ENCODE measurements at regions not wholly inside any gene's neighbourhood (a gene's known extent, or its start where the extent isn't known, plus 50 kb on each side); places are given as distances from the start of the nearest gene placed in this dataset.
"Not testable (repeated sequence)": the region's sequence is repeated elsewhere in the genome, so short reads cannot be mapped to it uniquely, and the experiment has no call there.

DNA sequence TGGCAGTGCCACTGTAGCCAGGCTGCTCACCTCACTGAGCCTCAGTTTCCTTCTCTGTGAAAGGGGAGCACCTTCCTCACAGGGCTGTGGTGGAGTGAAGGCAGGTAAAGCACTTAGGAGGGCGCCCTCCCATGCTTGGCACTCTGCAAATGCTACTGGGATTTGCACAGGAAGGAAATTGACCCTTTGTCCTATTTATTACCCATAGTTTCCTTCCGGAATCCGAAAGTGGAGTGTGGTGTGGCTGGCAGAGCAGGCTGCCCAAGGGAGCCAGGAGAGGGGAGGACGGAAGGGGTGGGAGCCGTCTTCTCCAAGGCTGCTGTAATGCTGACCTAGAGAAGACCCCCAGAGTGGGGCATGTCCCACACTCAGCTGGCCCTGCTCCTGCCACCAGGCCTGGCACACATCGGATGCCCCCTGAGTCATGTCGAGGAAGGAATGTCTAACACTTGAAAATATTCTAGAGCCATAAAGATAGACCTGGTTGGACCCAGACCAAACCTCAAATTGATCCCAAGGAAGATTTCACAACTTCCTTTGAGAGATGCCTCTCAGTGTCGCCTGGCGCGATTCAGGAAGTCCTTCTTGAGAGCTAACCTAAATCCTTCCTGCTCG, 107.3 kb downstream of the TNFRSF13B start:
- DNase-seq; H3K36me3 ChIP-seq; H3K4me3 ChIP-seq; H3K4me1 ChIP-seq; H3K27me3 ChIP-seq; H3K27ac ChIP-seq; intact Hi-C loops (cut with DNase I); H3K9me3 ChIP-seq: not testable (repeated sequence)
- WGBS, 4 donors = 44 to 67% (median 60%) methylated on average over 1 to 5 of the region's 11 CpGs; no CpG with 5 or more reads in 1 of the 4 donors
- ATAC-seq = peak in 1 of 4 donors; percentile 25

DNA sequence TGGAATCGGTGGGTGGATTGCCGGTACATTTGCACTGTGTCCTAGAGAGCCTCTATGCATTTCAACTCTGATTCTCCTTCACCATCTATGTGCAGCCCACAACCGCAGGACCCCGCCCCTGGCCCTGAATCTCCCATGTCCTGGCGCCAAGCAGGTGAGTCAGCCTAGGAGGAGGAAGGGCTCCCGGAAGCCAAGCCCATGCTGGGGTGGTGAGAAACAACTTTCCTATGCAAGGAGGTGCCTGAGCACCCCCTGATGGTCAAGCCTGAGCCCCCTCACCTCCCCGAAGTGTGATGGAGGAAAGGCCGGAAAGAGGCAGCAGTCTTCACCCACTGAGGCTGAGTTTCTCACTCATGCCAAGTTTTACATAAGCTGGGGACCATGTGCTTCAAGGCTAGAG, 110.8 kb downstream of the TNFRSF13B start:
- H3K36me3 ChIP-seq; ATAC-seq; H3K9me3 ChIP-seq; H3K4me3 ChIP-seq; H3K27me3 ChIP-seq; DNase-seq; H3K4me1 ChIP-seq; intact Hi-C loops (cut with DNase I); H3K27ac ChIP-seq: not testable (repeated sequence)
- 73 to 85% (median 84%) methylated on average over 6 to 8 of the region's 8 CpGs for WGBS, 4 donors

DNA sequence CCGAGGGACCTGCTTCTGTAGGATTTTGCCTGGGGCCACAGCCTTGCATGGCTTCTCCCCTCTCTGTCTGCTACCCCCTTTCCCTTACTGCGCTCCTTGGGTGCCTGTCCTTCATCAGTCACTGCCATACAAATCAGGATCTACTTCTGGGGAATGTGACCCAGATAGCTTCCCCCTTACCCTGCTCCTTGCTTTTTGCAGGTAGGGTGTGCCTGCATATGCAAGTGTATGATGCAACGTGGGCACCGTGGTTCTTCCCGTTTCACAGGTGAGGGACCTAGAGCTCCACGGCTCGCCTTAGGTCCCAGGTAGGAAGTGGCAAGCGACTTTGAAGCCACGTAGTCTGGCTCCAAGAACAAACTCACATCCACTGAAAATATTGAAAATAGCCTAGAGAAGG, 111.5 kb downstream of the TNFRSF13B start:
- ATAC-seq; H3K4me3 ChIP-seq; H3K27ac ChIP-seq; H3K27me3 ChIP-seq; intact Hi-C loops (cut with DNase I); H3K9me3 ChIP-seq; H3K36me3 ChIP-seq; DNase-seq; H3K4me1 ChIP-seq: not testable (repeated sequence)
- 89 to 95% (median 92%) methylated on average over 9 of the region's 9 CpGs for WGBS, 4 donors

DNA sequence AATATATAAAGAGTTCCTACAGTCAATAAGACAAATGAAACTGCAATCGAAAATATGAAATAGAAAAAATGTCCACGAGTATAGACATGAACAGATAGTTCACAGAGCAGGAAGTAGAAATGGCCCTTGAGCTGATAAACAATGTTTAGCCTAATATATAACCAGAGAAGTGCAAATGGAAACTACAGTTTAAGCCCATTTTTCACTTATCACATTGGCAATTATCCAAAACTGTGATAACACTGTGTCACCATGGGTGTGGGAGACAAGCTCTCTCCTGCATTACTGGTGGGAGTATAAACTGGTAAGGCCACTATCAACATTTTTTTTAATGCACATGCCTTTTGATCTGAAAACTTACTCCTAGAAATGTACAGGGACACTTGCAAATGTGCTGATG, 112.4 kb downstream of the TNFRSF13B start:
- H3K4me3 ChIP-seq; DNase-seq; intact Hi-C loops (cut with DNase I); H3K9me3 ChIP-seq; H3K27ac ChIP-seq; H3K4me1 ChIP-seq; H3K36me3 ChIP-seq; ATAC-seq; H3K27me3 ChIP-seq: not testable (repeated sequence)
- 70 to 73% (median 72%) methylated on average over 2 of the region's 2 CpGs for WGBS, 4 donors

DNA sequence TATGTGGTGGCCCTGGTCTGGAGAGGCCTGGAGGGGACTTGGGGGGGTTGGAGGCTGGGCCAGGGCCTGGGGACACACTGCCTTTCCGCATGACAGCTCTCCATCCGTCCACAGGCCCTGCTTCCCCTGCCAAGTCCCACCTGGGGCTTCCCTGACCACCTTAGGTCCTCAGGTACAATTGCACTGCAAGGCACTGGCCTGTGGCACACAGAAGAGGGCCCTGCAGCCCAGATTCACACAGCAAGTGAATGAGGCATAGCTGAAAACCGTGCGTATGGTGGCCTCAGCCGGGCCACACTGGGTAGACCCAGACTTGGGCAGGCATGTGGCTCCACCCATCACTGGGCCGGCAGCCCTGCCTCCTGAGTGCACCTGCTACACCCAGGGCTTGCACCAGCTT, 114.2 kb downstream of the TNFRSF13B start:
- H3K9me3 ChIP-seq; H3K36me3 ChIP-seq; intact Hi-C loops (cut with DNase I); H3K4me3 ChIP-seq; ATAC-seq; H3K27ac ChIP-seq; H3K27me3 ChIP-seq; H3K4me1 ChIP-seq; DNase-seq: not testable (repeated sequence)
- 83 to 92% (median 89%) methylated on average over 3 to 6 of the region's 6 CpGs for WGBS, 4 donors

DNA sequence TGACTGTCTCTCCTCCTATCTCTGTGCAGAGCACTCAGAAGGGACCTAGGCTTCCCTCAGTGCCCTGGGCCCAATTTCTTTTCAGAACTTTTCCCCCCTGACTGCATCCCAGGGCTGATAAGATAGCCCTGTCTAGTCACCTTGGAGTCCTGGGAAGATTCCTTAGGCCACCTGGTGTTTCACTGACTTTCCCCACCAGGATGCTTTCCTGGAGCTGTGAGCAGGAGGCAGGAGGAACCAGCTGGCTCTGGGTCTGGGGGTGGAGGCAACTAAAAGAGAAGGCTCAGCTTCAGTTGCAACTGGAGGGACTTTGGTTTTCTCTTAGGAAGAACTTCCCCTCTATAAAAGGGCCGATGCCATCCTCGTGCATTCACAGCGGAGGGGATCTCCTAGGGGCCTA, 115.1 kb downstream of the TNFRSF13B start:
- H3K36me3 ChIP-seq; H3K4me1 ChIP-seq; H3K9me3 ChIP-seq; H3K4me3 ChIP-seq; DNase-seq; H3K27me3 ChIP-seq; intact Hi-C loops (cut with DNase I); ATAC-seq; H3K27ac ChIP-seq: not testable (repeated sequence)
- 84 to 90% (median 85%) methylated on average over 3 of the region's 3 CpGs for WGBS, 4 donors

DNA sequence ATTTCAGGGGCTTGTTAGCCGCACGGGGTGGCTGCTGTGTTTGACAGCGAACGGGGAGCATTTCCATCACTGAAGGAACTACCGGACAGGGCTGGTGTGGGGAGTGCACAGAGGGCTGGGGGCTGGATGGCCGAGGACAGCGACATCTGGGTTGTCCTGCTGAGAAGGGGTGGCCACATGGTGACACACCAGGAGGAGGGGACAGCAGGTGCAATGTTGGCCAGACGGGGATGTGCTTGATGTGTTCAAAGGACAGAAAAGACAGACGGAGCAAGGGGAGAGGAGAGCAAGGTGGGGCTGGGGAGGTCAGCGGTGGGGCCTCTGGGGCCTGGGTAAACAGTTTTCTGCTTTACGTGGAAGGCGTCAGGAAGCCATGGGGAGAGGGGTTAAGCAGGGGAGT, 115.7 kb downstream of the TNFRSF13B start:
- H3K9me3 ChIP-seq; ATAC-seq; H3K36me3 ChIP-seq; H3K27ac ChIP-seq; H3K4me1 ChIP-seq; DNase-seq; intact Hi-C loops (cut with DNase I); H3K27me3 ChIP-seq; H3K4me3 ChIP-seq: not testable (repeated sequence)
- 73 to 78% (median 74%) methylated on average over 12 of the region's 12 CpGs for WGBS, 4 donors

DNA sequence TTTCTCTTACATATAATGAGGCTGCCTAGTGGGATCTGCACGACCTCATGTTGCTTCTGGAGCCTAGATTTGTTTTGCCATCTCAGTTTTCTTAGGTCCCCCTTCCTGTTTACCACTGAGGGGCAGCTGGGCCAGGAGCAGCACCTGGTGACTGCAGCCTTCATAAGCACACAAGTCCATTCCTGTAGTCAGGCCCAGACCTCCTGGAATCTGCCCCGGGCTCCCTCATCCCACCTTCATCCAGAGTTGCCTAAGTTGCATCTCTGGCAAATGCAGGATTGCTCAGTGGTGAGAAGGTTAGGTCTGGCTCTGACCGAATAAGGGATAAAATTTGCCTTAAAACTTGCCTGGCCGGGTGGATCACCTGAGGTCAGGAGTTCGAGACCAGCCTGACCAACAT, 117.3 kb downstream of the TNFRSF13B start:
- H3K36me3 ChIP-seq; ATAC-seq; H3K9me3 ChIP-seq; DNase-seq; H3K4me1 ChIP-seq; H3K27me3 ChIP-seq; H3K27ac ChIP-seq; H3K4me3 ChIP-seq; intact Hi-C loops (cut with DNase I): not testable (repeated sequence)
- WGBS, 4 donors = 79 to 85% (median 83%) methylated on average over 5 of the region's 5 CpGs
